ENCODE measurements at regions not wholly inside any gene's neighbourhood (a gene's known extent, or its start where the extent isn't known, plus 50 kb on each side); places are given as distances from the start of the nearest gene placed in this dataset.

DNA sequence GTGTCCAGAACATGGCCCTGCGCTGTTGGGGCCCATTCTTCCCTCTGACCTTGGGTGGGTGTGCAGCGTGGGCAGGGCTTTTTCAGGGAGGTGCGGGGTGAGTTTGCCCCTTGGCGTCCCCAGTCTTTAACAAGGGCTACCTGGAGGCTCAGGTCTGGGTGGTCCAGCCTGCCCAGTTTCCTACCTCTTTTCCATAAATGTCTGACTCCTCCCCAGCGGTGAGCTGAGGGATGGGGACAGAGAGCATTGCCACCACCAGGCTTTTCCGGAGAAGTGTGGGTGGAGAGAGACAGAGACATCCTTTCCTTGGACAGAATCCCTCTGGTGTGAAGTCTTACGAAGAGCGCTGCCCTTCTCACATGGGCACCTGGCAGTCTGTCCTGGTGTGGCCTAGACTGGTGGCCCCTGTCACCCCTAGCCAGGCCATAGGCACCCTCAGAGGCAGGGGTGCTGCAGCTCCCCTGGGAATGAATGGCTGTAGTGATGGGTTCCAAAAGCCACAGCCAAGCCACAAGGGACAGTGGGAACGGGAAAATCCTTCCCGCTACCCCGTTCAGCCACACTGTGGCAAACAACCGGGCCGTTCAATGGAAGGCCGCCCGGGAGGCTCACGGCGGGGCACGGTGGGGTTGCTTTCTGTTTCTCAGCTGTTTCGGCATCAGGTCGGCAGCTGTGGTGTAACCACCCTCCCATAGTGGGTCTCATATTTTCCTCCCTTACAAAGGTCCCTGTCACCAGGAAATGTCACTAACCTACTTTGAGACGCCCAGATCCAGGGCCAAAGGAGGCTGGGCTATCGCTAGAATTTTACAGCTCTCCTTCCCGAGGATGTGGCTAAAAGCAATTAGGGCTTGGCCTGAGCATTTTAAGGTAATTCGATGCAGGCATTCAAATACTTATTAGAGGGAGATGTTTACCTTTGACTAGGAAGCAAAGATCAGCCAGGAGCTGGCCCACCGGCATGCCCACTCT lies 61.9 kb upstream of the GSE1 start:
- no peak for DNase-seq

DNA sequence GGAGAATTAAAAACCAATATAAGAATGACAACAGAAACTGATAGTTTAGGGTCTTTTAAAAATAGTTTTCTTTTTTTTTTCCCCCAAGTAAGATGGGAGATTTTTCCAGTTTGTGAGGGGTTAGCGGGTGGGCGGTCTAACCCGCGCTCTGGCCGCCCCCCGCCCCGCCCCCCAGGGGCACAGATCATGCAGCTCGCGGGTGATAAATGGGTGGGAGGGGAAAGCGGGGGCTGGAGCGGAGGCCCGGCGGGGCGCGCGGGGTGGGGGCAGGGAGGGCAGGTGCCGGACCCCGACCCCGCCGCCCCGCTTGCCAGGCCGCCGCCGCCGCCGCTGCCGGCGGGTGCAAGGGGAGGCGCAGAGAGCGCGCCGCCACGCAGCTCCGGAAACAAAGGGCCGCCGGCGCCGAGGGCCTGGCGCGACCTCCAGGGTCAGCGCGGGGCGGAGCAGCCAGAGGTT lies 60.1 kb upstream of the GSE1 start:
- no peak for DNase-seq

DNA sequence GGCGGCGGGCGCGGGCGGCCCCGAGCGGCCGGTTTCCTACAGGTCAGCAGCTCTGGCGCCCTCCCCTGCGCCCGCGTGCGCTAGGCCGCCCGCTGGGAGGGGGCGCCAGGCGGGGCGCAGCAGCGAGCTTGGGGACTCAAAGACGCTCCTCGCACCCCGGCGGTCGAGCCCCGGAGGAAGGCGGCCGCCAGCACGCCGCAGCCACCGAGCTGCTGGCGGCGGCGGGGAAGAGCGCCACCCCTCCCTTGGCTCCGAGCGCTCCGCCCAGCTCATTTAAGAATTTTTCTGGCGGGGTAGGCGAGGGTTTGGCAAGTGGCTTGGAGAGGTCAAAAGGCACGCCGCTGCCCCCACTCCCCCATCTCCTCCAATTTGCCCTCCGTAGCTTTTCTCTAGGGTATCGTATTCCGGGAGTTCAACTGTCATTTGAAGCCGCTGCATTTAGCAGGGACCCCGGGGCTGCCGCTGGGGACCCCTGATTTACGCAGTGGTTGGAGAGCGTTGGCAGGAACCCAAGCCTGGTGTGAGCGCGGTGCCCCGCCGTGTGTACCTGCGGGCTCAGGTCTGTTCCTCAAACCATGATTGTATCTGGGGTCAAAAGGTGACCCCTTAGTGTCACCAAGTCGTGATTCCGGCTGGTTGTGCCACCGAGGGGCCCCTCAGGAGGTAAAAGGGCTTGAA lies 59.5 kb upstream of the GSE1 start:
- peak; percentile 71 to 79 for DNase-seq

DNA sequence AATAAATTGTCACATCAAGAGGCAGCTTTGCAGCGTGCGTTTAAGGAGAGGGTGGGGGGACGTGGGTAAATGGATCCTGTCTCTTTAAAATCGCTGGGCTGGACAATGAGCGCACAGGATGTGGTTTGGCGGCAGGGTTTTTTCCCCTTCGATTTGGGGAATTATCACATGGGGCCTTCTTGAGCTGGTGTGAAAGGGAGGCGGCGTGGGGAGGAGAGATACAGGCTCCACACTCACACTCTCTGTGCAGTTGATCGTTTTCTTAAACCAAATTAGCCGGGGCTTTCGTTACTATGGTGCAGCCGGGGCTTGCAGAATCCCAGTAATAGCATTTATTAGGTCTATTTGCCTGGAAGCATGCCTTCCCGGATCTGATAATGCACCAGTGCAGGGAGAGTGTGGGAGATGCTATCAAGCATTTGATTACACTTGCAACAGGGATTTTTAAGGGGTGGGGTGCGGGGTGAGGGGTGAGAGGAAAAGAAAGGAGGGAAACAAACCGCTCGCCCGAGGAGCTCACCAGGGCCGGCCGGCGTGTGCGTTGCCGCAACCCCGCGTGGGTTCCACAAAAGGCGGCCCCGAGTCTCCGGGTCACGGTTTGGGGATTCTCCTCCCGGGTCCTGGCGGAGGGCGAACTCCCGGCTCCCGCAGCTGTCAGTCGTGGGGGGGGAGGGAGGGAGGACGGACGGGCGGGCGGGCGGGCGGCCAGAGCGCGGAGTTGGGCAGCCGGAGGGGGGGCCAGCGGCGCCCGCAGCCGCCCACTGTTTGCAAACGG lies 58.8 kb upstream of the GSE1 start:
- DNase-seq: peak; percentile 82 to 93

DNA sequence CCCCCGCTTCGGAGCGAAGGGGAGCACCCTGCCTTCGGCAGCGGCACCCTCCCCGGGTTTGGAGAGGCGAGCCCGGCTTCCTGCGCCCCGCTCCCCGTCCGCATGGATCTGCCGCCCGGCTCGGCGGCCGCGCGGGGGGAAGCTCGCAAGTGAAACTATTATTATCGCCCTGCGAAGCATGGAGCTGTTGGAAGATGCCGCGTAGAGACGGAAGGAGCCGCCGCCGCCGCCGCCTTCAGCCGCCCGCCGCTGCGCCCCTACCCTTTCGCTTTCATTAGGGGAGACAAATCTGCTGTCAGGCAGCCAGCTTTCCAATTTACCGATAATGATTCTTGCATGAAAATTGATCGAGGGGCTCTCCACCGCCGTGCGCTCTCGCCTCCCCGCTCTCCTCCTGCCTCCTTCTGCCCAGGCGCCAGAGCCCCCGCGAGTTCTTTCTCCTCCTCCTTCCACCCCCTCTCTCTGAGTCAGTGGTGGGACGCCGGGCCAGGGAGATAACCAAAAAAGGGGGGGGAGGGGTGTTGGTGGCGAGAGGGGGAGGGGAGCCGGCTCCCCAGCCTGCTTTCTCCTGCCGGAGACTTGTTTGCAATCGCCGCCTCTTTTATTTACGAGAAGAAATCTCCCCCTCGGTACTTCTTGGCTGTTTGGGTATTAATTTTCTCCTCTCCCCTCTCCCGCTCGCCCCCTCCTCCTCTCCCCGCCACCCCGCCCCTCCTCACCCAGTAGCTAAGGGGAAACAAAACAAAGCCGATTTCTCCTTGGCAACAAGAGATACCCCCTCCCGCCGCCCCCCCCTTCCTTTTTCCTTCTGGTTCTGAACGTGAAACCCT lies 58.0 kb upstream of the GSE1 start:
- peak; percentile 13 to 23 for DNase-seq

DNA sequence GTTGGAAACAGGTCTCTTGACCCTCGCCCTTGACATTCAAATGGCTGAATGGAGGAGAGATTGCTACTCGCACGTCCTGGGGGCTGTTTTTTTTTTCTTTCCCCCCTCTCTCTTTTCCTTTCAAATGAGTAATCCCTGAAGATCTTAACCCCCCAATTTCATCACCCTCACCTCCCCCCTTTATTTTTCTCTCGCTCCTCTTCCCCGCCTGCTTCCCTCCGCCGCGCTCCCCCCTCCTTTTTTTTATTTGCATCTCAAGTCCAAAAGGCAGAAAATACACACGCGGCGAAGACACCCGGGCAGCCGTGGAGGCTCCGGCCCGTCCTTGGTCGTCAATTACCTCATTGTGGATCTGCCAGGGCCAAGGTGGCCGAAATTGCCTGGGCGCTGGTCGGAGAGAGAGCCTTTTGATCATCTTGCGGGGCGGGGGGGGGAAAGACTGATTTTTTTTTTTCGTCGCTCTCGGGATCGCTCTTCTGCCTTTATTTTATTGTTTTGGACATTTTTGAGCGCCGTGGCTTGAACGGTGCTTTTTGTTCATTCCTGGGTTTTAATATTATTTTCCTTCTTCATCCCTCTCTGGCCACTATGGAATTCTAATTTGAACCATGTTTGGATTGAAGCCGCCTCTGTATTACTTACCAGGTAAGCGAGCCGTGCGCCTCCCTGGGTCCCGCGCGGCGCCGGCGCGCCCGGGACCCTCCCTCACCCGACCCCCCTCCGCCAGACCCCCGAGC lies 57.2 kb upstream of the GSE1 start:
- no peak for DNase-seq

DNA sequence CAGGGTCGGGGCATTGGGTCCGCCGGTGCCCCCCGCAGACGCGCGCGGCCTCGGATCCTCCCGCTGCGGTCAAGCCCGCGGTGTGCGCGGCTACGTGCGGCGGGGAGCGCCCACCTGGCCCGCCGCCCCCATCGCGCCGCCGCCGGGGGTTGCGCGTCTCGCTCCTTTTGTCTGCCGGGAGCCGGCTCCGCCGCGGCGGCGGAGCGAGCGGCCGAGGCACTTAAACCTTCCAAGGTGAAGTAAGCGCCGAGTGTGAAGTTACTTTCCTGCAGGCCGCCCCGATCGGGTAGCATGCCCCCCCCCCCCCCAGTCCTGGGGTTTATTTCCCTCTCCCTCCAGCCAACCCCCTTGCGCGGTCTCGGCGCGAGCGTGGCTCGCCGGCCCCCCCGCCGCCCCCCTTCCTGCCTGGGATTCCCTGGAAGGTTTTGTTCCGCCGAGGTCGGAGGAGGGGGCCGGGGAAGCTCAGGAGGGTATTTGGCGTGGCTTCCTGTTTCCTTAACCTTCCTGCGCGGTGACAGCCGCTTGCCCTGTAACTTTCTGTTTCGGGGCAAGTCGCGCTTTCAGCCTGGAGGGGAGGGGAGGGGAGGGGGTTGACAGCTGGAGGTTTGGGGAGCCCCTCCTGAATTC lies 56.6 kb upstream of the GSE1 start:
- peak; percentile 35 to 48 for DNase-seq

DNA sequence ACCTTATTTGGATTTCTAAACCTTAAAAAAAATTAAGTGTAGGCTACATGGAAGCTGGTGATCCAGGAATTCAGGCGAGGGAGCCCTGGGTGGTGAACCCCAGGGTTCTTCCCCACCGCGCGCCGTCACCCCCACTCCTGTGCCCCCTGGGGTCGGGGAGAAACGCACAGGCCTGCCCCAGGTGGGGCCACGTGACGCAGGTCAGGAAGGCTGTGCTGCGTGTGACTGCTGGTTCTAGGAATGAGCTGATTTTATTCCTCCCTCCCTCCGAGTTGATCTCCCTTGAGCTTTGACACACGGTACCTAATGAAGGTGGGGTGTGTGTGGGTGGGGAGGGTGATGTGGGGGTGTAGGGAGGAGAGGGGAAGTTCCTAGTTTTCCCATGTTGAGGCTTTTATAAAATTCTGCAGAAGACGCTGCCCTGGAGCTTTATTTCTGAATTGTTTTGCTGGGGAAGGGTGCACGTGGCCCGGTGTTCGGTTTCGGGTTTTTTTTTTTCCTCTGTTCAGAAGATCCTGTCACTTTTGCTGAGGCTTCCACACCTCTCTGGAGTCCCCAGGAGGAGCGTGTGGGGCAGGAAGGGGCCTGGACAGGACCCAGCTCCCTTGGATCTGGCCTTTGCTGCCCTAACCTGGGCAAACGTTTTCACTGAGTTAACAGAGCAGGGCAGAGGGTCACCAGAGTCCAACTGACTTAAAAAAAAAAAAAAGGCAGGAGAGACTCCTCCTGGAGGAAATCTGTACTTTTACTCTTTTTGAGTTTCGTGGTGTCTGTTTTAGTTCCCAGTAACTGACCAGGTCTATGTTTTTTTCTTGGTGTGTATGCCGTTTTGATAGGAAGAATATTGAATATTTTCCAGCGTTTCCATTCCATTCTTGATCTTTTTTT lies 55.8 kb upstream of the GSE1 start:
- DNase-seq: no peak

DNA sequence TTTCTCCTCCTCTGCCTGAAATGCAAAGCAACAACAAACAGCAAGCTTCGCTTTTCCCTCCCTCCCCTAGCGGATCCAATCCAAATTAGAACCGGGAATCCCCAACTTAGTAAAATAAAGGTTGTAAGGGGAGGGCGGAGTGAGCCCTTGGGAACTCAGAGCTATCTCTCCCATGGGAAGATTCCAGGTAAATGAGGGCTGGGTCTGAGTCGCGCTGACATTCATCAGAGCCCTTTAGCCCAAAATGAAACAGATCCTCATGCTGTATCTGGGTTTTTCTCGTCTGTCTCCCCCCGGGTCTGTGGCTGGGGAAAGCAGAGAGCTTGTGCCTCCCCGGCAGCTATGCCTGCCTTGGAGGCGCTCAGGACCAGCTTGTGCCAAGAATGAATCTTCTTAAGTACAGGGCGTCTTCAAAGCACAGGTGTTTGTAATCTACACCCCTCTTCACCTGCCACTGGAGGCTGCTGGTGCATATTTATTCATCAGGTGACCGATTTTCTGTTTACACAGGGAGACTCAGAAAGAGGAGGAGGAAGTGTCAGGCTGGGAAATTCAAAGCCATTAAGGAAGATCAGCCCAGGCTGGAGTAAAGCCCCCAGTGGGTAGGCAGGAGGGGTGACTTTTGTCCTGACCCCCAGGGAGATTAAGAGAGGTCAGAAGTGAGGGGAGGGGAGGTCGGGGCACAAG lies 55.0 kb upstream of the GSE1 start:
- DNase-seq: no peak

DNA sequence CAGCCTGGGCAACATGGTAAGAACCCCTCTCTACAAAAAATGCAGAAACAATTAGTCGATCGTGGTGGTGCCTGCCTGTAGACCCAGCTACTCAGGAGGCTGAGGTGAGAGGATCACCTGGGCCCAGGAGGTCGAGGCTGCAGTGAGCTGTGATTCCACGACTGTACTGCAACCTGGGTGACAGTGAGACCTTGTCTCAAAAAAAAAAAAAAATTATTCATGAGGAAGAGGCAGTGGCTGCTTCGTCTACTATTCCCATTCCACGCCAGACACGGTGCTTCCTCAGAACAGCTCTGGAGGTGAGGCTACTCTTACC lies 52.2 kb upstream of the GSE1 start:
- no peak for DNase-seq

DNA sequence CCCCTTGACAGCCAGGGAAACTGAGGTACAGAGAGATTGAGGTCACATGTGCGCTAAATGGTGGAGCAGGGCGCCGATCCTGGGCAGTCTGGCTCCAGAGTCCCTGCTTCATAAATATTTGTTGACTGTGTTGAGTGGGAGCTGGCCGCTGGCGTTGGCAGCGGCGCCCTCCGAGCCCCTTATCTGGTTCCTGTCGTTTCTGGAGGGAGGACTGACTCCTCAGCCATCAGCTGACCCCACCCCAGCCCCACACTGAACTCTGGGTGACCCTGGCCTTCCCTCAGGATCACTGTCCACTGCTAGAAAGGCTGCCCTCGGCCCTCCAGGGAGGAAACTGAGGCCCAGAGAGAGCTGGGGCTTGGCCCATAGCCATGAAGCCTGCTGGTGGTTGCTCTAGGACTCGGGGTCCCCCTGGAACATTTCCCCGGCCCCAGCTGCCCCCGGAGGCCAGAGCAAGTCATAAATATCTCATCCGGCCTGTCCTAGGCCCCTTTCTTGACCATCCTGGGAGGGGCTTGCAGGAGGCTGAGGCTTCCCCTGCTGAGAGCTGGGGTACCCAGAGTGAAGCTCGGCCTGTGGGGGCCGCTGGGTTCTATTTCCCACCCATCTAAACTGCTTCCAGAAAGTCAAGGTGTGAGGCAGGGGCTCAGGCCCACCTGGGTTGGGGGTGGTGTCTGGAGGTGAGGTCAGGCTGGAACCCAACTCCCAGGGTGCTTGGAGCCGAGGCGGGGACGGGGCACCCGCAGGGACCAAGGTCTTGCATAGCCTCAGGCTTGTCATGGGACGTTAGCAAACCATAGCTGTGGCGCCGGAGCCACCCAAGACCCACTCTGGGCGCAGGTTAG lies 51.7 kb upstream of the GSE1 start:
- no peak for DNase-seq

DNA sequence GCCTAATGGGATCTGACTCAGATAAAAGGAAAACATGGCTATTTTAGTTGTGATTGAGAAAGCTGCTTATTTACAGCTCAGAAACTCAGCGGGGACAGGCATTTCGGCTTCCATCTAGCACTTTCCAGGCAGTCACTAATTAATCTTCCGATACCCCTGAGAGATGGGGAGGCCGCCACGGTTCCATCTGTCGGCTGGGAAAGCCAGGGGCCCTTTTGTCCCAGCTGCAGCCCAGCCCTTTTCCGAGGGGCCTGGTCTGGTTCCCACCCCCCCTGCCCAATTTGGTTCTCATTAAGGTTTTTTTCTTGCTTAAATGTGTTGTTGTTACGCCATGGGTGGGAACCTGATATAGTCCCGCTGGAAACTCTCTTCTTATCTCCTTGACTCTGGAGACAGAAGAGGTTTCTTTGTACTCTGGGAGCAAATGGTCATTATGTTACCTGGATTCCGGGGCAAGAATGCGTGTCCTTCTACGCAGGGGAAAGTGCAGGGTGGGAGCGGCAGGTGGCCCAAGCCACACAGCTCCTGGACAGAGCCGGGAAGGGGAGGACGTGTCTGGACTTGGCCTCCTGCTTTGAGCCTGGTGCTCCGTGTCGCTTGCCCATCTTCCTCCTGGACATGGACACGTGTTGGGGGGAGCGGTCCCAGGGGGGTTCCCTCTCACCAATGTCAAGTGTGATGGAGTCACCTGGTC lies 50.9 kb upstream of the GSE1 start:
- DNase-seq: no peak

DNA sequence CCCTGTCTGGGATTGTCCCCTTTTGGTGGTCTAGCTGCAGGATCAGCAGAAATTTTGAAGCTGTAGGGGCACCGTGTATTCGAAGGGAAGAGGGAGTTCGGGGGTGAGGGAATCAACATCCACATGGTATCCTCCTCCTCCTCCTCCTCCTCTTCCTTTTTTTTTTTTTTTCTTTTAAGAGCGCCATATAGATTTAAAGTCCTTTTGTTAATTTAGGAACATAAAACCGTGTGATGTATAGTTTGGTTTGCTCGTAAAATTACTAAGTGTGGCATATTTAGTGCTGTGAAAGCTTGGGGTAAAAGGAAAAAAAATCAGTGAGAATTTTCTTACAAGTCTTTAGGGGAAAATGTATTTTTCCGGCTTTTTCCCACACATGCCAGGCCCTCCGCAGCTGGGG lies 50.1 kb upstream of the GSE1 start:
- no peak for DNase-seq

Measured in AML-193 (cell line).